K562 (cell line): ENCODE measurements at regions not wholly inside any gene's neighbourhood (a gene's known extent, or its start where the extent isn't known, plus 50 kb on each side); places are given as distances from the start of the nearest gene placed in this dataset.

Source experiments
- ATAC-seq: fragments of 200-7000 bp; cut with Tn5 transposase; 3 replicates; pipeline ENCODE4 v1.9.1; 2020; ENCODE audit warnings: moderate library complexity
- BruUV-seq: library from RNA; stranded (reverse); fragments of 400-500 nt; replicated peaks from 2 replicates; lab custom pipeline; 2021; lab: Mats Ljungman, UMichigan
- CTCF ChIA-PET: fragments of 300-600 bp; formaldehyde crosslinking; extraction: SDS; loops from one replicate; lab custom pipeline; 2021; ENCODE audit warnings: low intra/inter-chr PET ratio; lab: Yijun Ruan, JAX
- POLR2A ChIA-PET: fragments of 300-600, 350-650 bp; sonication (Branson Sonifier 250); formaldehyde crosslinking; extraction: SDS; loops from one replicate; lab custom pipeline; 2021; ENCODE audit warnings: antibody characterized with exemption, inconsistent platforms; lab: Yijun Ruan, JAX
- DNase-seq, 4 experiments: peaks; one replicate each; pipeline versions ENCODE4 v3.0.0 to v3.0.0-alpha.2; 2011 to 2018; ENCODE audit warnings: low spot score in 3 of 4, mixed read lengths in 3 of 4; ENCODE audit errors: extremely low read depth in 1 of 4
- FAIRE-seq: peaks from 2 replicates; lab custom pipeline; 2011; peaks lifted over from hg19 to GRCh38; lab: Jason Lieb, UNC
- H2AFZ ChIP-seq: 2 replicates; pipeline ENCODE4 v1.6.0; 2011; ENCODE audit warnings: low read depth, low read length, control low read depth, inconsistent platforms
- H3K27ac ChIP-seq: fragments of 200-600 bp; 3 replicates; pipeline ENCODE4 v1.8.0; 2011; ENCODE audit warnings: low read depth, mild to moderate bottlenecking, control low read depth, inconsistent platforms, low read length, moderate library complexity, mixed read lengths; ENCODE audit errors: extremely low read depth
- H3K27me3 ChIP-seq, 2 experiments: fragments of 300-600 bp in 1 of 2; 2 replicates in 1 of 2; 3 replicates in 1 of 2; pipeline versions ENCODE4 v1.6.0 to v1.8.0; 2011; ENCODE audit warnings: inconsistent platforms in 2 of 2, low read length in 2 of 2, mild to moderate bottlenecking in 1 of 2, mixed read lengths in 1 of 2, moderate library complexity in 1 of 2; ENCODE audit not compliant: control insufficient read depth in 2 of 2, insufficient read depth in 2 of 2
- H3K36me3 ChIP-seq: fragments of 300-600 bp; 3 replicates; pipeline ENCODE4 v1.8.0; 2011; ENCODE audit warnings: mild to moderate bottlenecking, low read length, inconsistent platforms; ENCODE audit not compliant: control insufficient read depth, insufficient read depth
- H3K4me1 ChIP-seq, 2 experiments: fragments of 200-600 bp in 1 of 2; replicated peaks in 1 of 2; 2 replicates in 1 of 2; 3 replicates in 1 of 2; pipeline versions ENCODE4 v1.5.1 to v1.8.0; 2011; ENCODE audit warnings: inconsistent platforms in 2 of 2, low read length in 2 of 2, mild to moderate bottlenecking in 1 of 2, mixed read lengths in 1 of 2, moderate library complexity in 1 of 2; ENCODE audit not compliant: control insufficient read depth in 2 of 2, insufficient read depth in 2 of 2
- H3K4me2 ChIP-seq: 2 replicates; pipeline ENCODE4 v1.6.1; 2011; ENCODE audit warnings: low read length, control low read depth, inconsistent platforms, mixed read lengths; ENCODE audit not compliant: insufficient read depth
- H3K4me3 ChIP-seq: fragments of 200-600 bp; sonication (generic), shearing (Covaris generic); 2 replicates; pipeline ENCODE4 v1.5.1; 2016; ENCODE audit warnings: control low read depth, inconsistent platforms
- H3K79me2 ChIP-seq: fragments of 200-600 bp; 3 replicates; pipeline ENCODE4 v1.8.0; 2011; ENCODE audit warnings: low read length, inconsistent platforms; ENCODE audit not compliant: control insufficient read depth, insufficient read depth
- H3K9ac ChIP-seq, 2 experiments: 2 replicates each; pipeline versions ENCODE4 v1.6.0 to v1.6.1; 2011; ENCODE audit warnings: low read depth in 2 of 2, low read length in 2 of 2, control low read depth in 1 of 2, inconsistent platforms in 1 of 2, mild to moderate bottlenecking in 1 of 2, mixed read lengths in 1 of 2; ENCODE audit not compliant: insufficient read depth in 1 of 2
- H3K9me1 ChIP-seq: one replicate; pipeline ENCODE4 v1.6.0; 2011; ENCODE audit warnings: inconsistent platforms, mild to moderate bottlenecking, low read length, moderate library complexity; ENCODE audit not compliant: control insufficient read depth, insufficient read depth
- H3K9me3 ChIP-seq: replicated peaks from 2 replicates; pipeline ENCODE4 v1.5.1; 2011; ENCODE audit warnings: low read depth, low read length, inconsistent platforms; ENCODE audit not compliant: control insufficient read depth, insufficient read depth
- H4K20me1 ChIP-seq: replicated peaks from 2 replicates; pipeline ENCODE4 v1.6.1; 2011; ENCODE audit warnings: low read length, inconsistent platforms, mixed read lengths; ENCODE audit not compliant: control insufficient read depth, insufficient read depth
- ARID2 ChIP-seq: fragments of 450-650 bp; IDR thresholded peaks from 2 replicates; pipeline ENCODE4 v1.6.1; 2017; ENCODE audit warnings: antibody characterized with exemption, mild to moderate bottlenecking
- BCOR ChIP-seq: fragments of 450-650 bp; IDR thresholded peaks from 2 replicates; pipeline ENCODE4 v1.6.1; 2016
- FOXP4 ChIP-seq: sonication (generic); formaldehyde crosslinking; IDR thresholded peaks from 2 replicates; pipeline ENCODE4 v1.8.0; 2022; ENCODE audit warnings: mild to moderate bottlenecking, missing genetic modification reagents, borderline replicate concordance
- GTF2B ChIP-seq: IDR thresholded peaks from 2 replicates; pipeline ENCODE4 v1.6.1; 2011; ENCODE audit not compliant: insufficient read length; ENCODE audit errors: extremely low read depth
- MBD1 ChIP-seq: fragments of 250-450 bp; sonication (Bioruptor Pico); IDR thresholded peaks from 2 replicates; pipeline ENCODE4 v1.8.0; 2022; ENCODE audit warnings: inconsistent platforms
- MCM2 ChIP-seq: fragments of 450-650 bp; IDR thresholded peaks from 2 replicates; pipeline ENCODE4 v1.6.1; 2017; ENCODE audit warnings: low read depth, mild to moderate bottlenecking
- NRF1 ChIP-seq, 2 experiments: fragments of 450-650 bp; IDR thresholded peaks in 1 of 2; conservative IDR thresholded peaks in 1 of 2; 2 replicates each; pipeline ENCODE4 v1.6.1; 2014; ENCODE audit warnings: mild to moderate bottlenecking in 2 of 2
- OTX1 ChIP-seq: fragments of 450-650 bp; formaldehyde crosslinking; IDR thresholded peaks from 2 replicates; pipeline ENCODE4 v1.4.0; 2022; ENCODE audit warnings: mild to moderate bottlenecking
- POLR2H ChIP-seq: IDR thresholded peaks from 2 replicates; pipeline ENCODE4 v1.6.1; 2016; ENCODE audit warnings: missing genetic modification characterization, low read depth, mild to moderate bottlenecking, control low read depth, missing compliant biosample characterization, moderate library complexity
- SAFB2 ChIP-seq: fragments of 200-400 bp; formaldehyde crosslinking; IDR thresholded peaks from 2 replicates; pipeline ENCODE4 v1.6.1; 2018; ENCODE audit warnings: borderline replicate concordance, low read length, low read depth, moderate library complexity; ENCODE audit not compliant: severe bottlenecking
- STAT6 ChIP-seq: sonication (generic); formaldehyde crosslinking; IDR thresholded peaks from 2 replicates; pipeline ENCODE4 v1.8.1; 2023; ENCODE audit warnings: mild to moderate bottlenecking, missing genetic modification reagents
- U2AF2 ChIP-seq: fragments of 200-400 bp; formaldehyde crosslinking; optimal IDR thresholded peaks from 2 replicates; pipeline ENCODE3; 2017; ENCODE audit warnings: low read depth, mild to moderate bottlenecking, low read length
- ZFX ChIP-seq: sonication (generic); formaldehyde crosslinking; IDR thresholded peaks from 2 replicates; pipeline ENCODE4 v1.8.0; 2022; ENCODE audit warnings: mild to moderate bottlenecking, missing genetic modification reagents, moderate library complexity
- ZNF23 ChIP-seq: fragments of 250-450 bp; sonication (Bioruptor Pico); IDR thresholded peaks from 2 replicates; pipeline ENCODE4 v1.4.0; 2020; ENCODE audit warnings: mild to moderate bottlenecking
- ZNF778 ChIP-seq: fragments of 450-650 bp; formaldehyde crosslinking; IDR thresholded peaks from 2 replicates; pipeline ENCODE4 v1.4.0; 2020; ENCODE audit warnings: mild to moderate bottlenecking, moderate library complexity
- WGBS: fragments of 100-300 bp; shearing (Covaris generic); methylation state at CpG from one replicate; pipeline ENCODE4 v1.1.6; 2016; ENCODE audit warnings: low coverage, mixed read lengths; ENCODE audit not compliant: insufficient coverage; ENCODE audit errors: missing lambda C conversion rate; 5-methylcytosine and 5-hydroxymethylcytosine counted together
- in situ Hi-C: fragments of 300-500 bp; cut with MboI; formaldehyde crosslinking; loops from 4 replicates; pipeline ENCODE4 v1.15.0; 2018; ENCODE audit warnings: inconsistent platforms, mixed read lengths
- intact Hi-C: fragments of 100-400 bp; cut with micrococcal nuclease; formaldehyde crosslinking; loops from 2 replicates; pipeline ENCODE4 v1.14.2; 2022

- 41% methylated on average over 21 of the region's 24 CpGs for WGBS
- Histone ChIP-seq H3K9me1 (no peaks in the 10 kb centered on the region), H3K4me2 (no peak overlapping the region), H3K27me3 (no peaks in the 10 kb centered on the region), H3K27ac (no peak overlapping the region), H4K20me1 (no peaks in the 10 kb centered on the region), H2AFZ (no peak overlapping the region), H3K9ac (0 out of 4 replicates have a peak overlapping the region, but pooled peaks of 1 of the 2 experiments have one; percentile 55), H3K79me2 (no peaks in the 10 kb centered on the region), H3K9me3 (0 out of 2 replicates have a peak, but pooled peaks cover 5% of the 10 kb centered on the region), H3K4me1 (peaks cover 2 to 21% of the 10 kb centered on the region in 2 experiments; a peak in 3 of 5 replicates), H3K4me3 (no peak overlapping the region), H3K36me3 (no peaks in the 10 kb centered on the region)
- no peak for FAIRE-seq
- ATAC-seq, result no peak
- POLR2A ChIA-PET, result interaction anchor here (0.6 kb wide), 1 partner anchor 257 kb away, joined by 3 read pairs; no protein-coding TSS in a partner anchor
- in situ Hi-C loops (no loop called here), intact Hi-C loops (loop anchor here (5.0 kb wide), 2 partner anchors 150 to 445 kb away; no protein-coding TSS in a partner anchor)
- BruUV-seq, result no TSS peak
- DNase-seq, result no peak
- CTCF ChIA-PET, result no interaction called here
- TF ChIP-seq ZFX (CRISPR knock-in tag), result no peak
- TF ChIP-seq MCM2, result no peak
- TF ChIP-seq MBD1 (CRISPR knock-in tag), result no peak
- TF ChIP-seq SAFB2, result no peak
- no peak for TF ChIP-seq U2AF2
- TF ChIP-seq STAT6 (CRISPR knock-in tag), result no peak
- TF ChIP-seq POLR2H (tag), result no peak
- no peak for TF ChIP-seq ZNF778 (CRISPR knock-in tag)
- TF ChIP-seq NRF1 (conservative IDR thresholded peaks at IDR 0.05 in 1 of 2, IDR thresholded peaks at IDR 0.05 in 1 of 2), result no peak
- TF ChIP-seq BCOR, result no peak
- TF ChIP-seq FOXP4, result no peak
- TF ChIP-seq GTF2B, result no peak
- no peak for TF ChIP-seq ARID2
- no peak for TF ChIP-seq ZNF23 (CRISPR knock-in tag)
- no peak for TF ChIP-seq OTX1 (CRISPR knock-in tag)
These were observed 69.0 kb upstream of the ASAP2 start for GRCh38 chr2:9137379-9138150.
